SK-N-SH (cell line): ENCODE measurements at regions not wholly inside any gene's neighbourhood (a gene's known extent, or its start where the extent isn't known, plus 50 kb on each side); places are given as distances from the start of the nearest gene placed in this dataset.

ENCODE experiments used
- CTCF ChIA-PET: fragments of 300-600, 350-600 bp; formaldehyde crosslinking; extraction: SDS; loops from one replicate; lab custom pipeline; 2021; lab: Yijun Ruan, JAX
- POLR2A ChIA-PET: fragments of 350-600 bp; sonication (Branson Sonifier 250); formaldehyde crosslinking; extraction: SDS; loops from one replicate; lab custom pipeline; 2020; ENCODE audit warnings: antibody characterized with exemption, inconsistent platforms; lab: Yijun Ruan, JAX
- DNase-seq: peaks from one replicate; pipeline ENCODE4 v3.0.0; 2012
- H2AFZ ChIP-seq: fragments of 200-600 bp; sonication (generic); 2 replicates; pipeline ENCODE4 v1.8.1; 2016; ENCODE audit warnings: antibody characterized with exemption, mild to moderate bottlenecking, low read depth
- H3F3A ChIP-seq: fragments of 200-600 bp; sonication (generic); replicated peaks from 2 replicates; pipeline ENCODE3; 2016; ENCODE audit warnings: antibody characterized with exemption, mild to moderate bottlenecking; ENCODE audit not compliant: insufficient read depth
- H3K27ac ChIP-seq, 2 experiments: fragments of 200-500 bp in 1 of 2; fragments of 200-600 bp in 1 of 2; sonication (Bioruptor generic) in 1 of 2; sonication (generic), shearing (Covaris generic) in 1 of 2; 2 replicates each; pipeline versions ENCODE4 v1.5.1 to v1.6.1; 2014 to 2016; ENCODE audit warnings: low read depth in 2 of 2, inconsistent platforms in 1 of 2, low read length in 1 of 2, mild to moderate bottlenecking in 1 of 2, mixed read lengths in 1 of 2
- H3K27me3 ChIP-seq: fragments of 200-600 bp; sonication (generic), shearing (Covaris generic); 2 replicates; pipeline ENCODE4 v1.6.1; 2016; ENCODE audit warnings: mixed run types; ENCODE audit not compliant: insufficient read depth
- H3K36me3 ChIP-seq, 2 experiments: fragments of 200-500 bp in 1 of 2; fragments of 200-600 bp in 1 of 2; sonication (Bioruptor generic) in 1 of 2; sonication (generic) in 1 of 2; replicated peaks in 1 of 2; 2 replicates each; pipeline versions ENCODE3 to v1.5.1; 2014 to 2016; ENCODE audit warnings: low read length in 1 of 2, mild to moderate bottlenecking in 1 of 2; ENCODE audit not compliant: insufficient read depth in 2 of 2, control insufficient read depth in 1 of 2
- H3K4me1 ChIP-seq, 2 experiments: fragments of 200-500 bp in 1 of 2; fragments of 200-600 bp in 1 of 2; sonication (Bioruptor generic) in 1 of 2; sonication (generic), shearing (Covaris generic) in 1 of 2; 2 replicates each; pipeline versions ENCODE4 v1.5.1 to v1.6.1; 2014 to 2016; ENCODE audit warnings: low read depth in 1 of 2, low read length in 1 of 2, mixed run types in 1 of 2; ENCODE audit not compliant: insufficient read depth in 2 of 2, control insufficient read depth in 1 of 2
- H3K4me2 ChIP-seq: fragments of 200-600 bp; sonication (generic), shearing (Covaris generic); 2 replicates; pipeline ENCODE4 v1.6.1; 2017; ENCODE audit warnings: mixed run types
- H3K4me3 ChIP-seq, 2 experiments: fragments of 200-500 bp in 1 of 2; fragments of 200-600 bp in 1 of 2; sonication (Bioruptor generic) in 1 of 2; sonication (generic), shearing (Covaris generic) in 1 of 2; 2 replicates each; pipeline versions ENCODE4 v1.5.1 to v1.8.1; 2014 to 2016; ENCODE audit warnings: low read depth in 2 of 2, inconsistent platforms in 1 of 2, low read length in 1 of 2, mild to moderate bottlenecking in 1 of 2, mixed read lengths in 1 of 2, moderate library complexity in 1 of 2
- H3K79me2 ChIP-seq: fragments of 200-600 bp; sonication (generic); 2 replicates; pipeline ENCODE4 v1.8.1; 2017; ENCODE audit warnings: mild to moderate bottlenecking; ENCODE audit not compliant: insufficient read depth
- H3K9ac ChIP-seq: fragments of 200-600 bp; sonication (generic); 2 replicates; pipeline ENCODE4 v1.6.1; 2017; ENCODE audit warnings: mixed run types
- H3K9me2 ChIP-seq: fragments of 200-600 bp; sonication (generic); 2 replicates; pipeline ENCODE4 v1.6.1; 2017; ENCODE audit warnings: mixed run types
- H3K9me3 ChIP-seq: fragments of 200-600 bp; sonication (generic); 2 replicates; pipeline ENCODE4 v1.6.1; 2017; ENCODE audit warnings: mixed run types, mild to moderate bottlenecking, moderate library complexity
- H4K20me1 ChIP-seq: fragments of 200-600 bp; sonication (generic); 2 replicates; pipeline ENCODE4 v1.6.1; 2017; ENCODE audit warnings: mild to moderate bottlenecking, mixed run types; ENCODE audit not compliant: insufficient read depth
- CHD2 ChIP-seq: fragments of 150-350 bp; IDR thresholded peaks from 2 replicates; pipeline ENCODE4 v1.6.1; 2018; ENCODE audit warnings: low read length; ENCODE audit not compliant: partially characterized antibody
- EZH2phosphoT487 ChIP-seq: fragments of 200-600 bp; sonication (generic); IDR thresholded peaks from 2 replicates; pipeline ENCODE4 v1.6.1; 2017; ENCODE audit warnings: low read depth, mixed run types, mild to moderate bottlenecking, antibody characterized with exemption, moderate library complexity, borderline replicate concordance
- FOXJ3 ChIP-seq: sonication (generic); formaldehyde crosslinking; IDR thresholded peaks from 2 replicates; pipeline ENCODE4 v1.5.1; 2020; ENCODE audit warnings: mild to moderate bottlenecking, missing genetic modification reagents
- FOXM1 ChIP-seq: IDR thresholded peaks from 2 replicates; pipeline ENCODE4 v1.4.0; 2012; ENCODE audit warnings: low read depth, mild to moderate bottlenecking
- GATA2 ChIP-seq: sonication (generic); formaldehyde crosslinking; IDR thresholded peaks from 2 replicates; pipeline ENCODE4 v1.5.0; 2020; ENCODE audit warnings: mild to moderate bottlenecking, missing genetic modification reagents
- JUND ChIP-seq: IDR thresholded peaks from 2 replicates; pipeline ENCODE4 v1.4.0; 2012
- TAF1 ChIP-seq: IDR thresholded peaks from 2 replicates; pipeline ENCODE4 v1.6.1; 2012; ENCODE audit warnings: low read depth, mild to moderate bottlenecking, low read length, moderate library complexity, borderline replicate concordance
- TCF12 ChIP-seq: IDR thresholded peaks from 2 replicates; pipeline ENCODE4 v1.4.0; 2012
- TEAD4 ChIP-seq: IDR thresholded peaks from 2 replicates; pipeline ENCODE4 v1.4.0; 2012; ENCODE audit warnings: mild to moderate bottlenecking, borderline replicate concordance; ENCODE audit not compliant: insufficient read depth
- WGBS: methylation state at CpG from one replicate; pipeline ENCODE4 v1.1.6; 2017; ENCODE audit warnings: low lambda C conversion rate; 5-methylcytosine and 5-hydroxymethylcytosine counted together
- TF ChIP-seq, protein P1 (sequence below): fragments of 150-350 bp; IDR thresholded peaks from 2 replicates; pipeline ENCODE4 v1.6.1; 2017; ENCODE audit warnings: antibody characterized with exemption, low read length, low read depth, borderline replicate concordance
- TF ChIP-seq, protein P2 (sequence below): fragments of 150-350 bp; IDR thresholded peaks from 2 replicates; pipeline ENCODE4 v1.6.1; 2016; ENCODE audit warnings: mild to moderate bottlenecking, low read depth, low read length
- TF ChIP-seq, protein P3 (sequence below): IDR thresholded peaks from 2 replicates; pipeline ENCODE4 v1.4.0; 2012; ENCODE audit warnings: low read depth, borderline replicate concordance

DNA sequence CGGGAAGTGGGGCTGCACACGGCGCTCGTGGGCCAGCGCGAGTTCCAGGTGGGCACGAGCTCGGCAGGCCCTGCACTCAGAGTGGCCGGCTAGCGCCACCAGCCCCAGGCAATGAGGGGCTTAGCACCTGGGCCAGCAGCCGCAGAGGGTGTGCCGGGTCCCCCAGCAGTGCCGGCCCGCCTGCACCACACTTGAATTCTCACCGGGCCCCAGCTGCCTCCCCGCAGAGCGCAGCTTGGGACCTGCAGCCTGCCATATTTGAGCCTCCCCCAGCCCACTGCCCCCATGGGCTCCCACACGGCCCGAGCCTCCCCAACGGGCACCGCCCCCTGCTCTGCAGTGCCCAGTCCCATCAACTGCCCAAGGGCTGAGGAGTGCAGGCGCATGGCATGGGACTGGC lies 87.5 kb downstream of the CHCHD4 start:
- Histone ChIP-seq H3K27ac (no peak overlapping the region), H3K4me1 (no peaks in the 10 kb centered on the region), H3K9me2 (no peaks in the 10 kb centered on the region), H3K9me3 (no peaks in the 10 kb centered on the region), H3K9ac (no peak overlapping the region), H2AFZ (no peak overlapping the region), H3K4me3 (no peak overlapping the region), H3F3A (no peaks in the 10 kb centered on the region), H3K27me3 (no peaks in the 10 kb centered on the region), H3K36me3 (no peaks in the 10 kb centered on the region), H3K79me2 (no peaks in the 10 kb centered on the region), H4K20me1 (no peaks in the 10 kb centered on the region), H3K4me2 (no peak overlapping the region)
- WGBS, result no CpG with 5 or more reads among the region's 22 CpGs
- TF ChIP-seq GATA2 (CRISPR knock-in tag) (no peak), CHD2 (no peak)
- ChIA-PET POLR2A (no interaction called here), CTCF (no interaction called here)
- DNase-seq, result no peak

DNA sequence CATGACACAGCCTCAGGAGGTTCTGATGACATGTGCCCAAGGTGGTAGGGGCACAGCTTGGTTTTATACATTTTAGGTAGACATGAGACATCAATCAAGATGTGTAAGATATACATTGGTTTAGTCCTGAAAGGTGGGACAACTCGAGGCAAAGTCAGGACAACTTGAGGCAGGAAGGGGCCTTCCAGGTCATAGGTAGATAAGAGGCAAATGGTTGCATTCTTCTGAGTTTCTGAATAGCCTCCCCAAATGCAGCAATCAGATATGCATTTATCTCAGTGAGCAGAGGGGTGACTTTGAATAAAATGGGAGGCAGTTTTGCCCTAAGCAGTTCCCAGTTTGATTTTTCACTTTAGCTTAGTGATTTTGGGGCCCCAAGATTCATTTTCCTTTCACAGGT lies 91.6 kb downstream of the CHCHD4 start:
- Histone ChIP-seq H3K4me2 (no peak overlapping the region), H3K36me3 (no peaks in the 10 kb centered on the region), H3K4me1 (no peaks in the 10 kb centered on the region), H3K9me2 (0 out of 2 replicates have a peak, but pooled peaks cover 3% of the 10 kb centered on the region), H3K9me3 (no peaks in the 10 kb centered on the region), H3K9ac (no peak overlapping the region), H3K27ac (no peak overlapping the region), H2AFZ (no peak overlapping the region), H3F3A (no peaks in the 10 kb centered on the region), H4K20me1 (no peaks in the 10 kb centered on the region), H3K27me3 (no peaks in the 10 kb centered on the region), H3K79me2 (no peaks in the 10 kb centered on the region), H3K4me3 (no peak overlapping the region)
- ChIA-PET POLR2A (no interaction called here), CTCF (interaction anchor here (0.9 kb wide), 1 partner anchor 71 kb away, joined by 3 read pairs; no protein-coding TSS in a partner anchor)
- TF ChIP-seq, protein P1, sequence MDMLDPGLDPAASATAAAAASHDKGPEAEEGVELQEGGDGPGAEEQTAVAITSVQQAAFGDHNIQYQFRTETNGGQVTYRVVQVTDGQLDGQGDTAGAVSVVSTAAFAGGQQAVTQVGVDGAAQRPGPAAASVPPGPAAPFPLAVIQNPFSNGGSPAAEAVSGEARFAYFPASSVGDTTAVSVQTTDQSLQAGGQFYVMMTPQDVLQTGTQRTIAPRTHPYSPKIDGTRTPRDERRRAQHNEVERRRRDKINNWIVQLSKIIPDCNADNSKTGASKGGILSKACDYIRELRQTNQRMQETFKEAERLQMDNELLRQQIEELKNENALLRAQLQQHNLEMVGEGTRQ, result no peak
- TF ChIP-seq TEAD4 (no peak), FOXM1 (no peak), EZH2phosphoT487 (no peak), TCF12 (no peak), JUND (no peak), FOXJ3 (CRISPR knock-in tag) (no peak), TAF1 (no peak), GATA2 (CRISPR knock-in tag) (no peak)
- TF ChIP-seq, protein P2, sequence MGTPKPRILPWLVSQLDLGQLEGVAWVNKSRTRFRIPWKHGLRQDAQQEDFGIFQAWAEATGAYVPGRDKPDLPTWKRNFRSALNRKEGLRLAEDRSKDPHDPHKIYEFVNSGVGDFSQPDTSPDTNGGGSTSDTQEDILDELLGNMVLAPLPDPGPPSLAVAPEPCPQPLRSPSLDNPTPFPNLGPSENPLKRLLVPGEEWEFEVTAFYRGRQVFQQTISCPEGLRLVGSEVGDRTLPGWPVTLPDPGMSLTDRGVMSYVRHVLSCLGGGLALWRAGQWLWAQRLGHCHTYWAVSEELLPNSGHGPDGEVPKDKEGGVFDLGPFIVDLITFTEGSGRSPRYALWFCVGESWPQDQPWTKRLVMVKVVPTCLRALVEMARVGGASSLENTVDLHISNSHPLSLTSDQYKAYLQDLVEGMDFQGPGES, result no peak
- TF ChIP-seq, protein P3, sequence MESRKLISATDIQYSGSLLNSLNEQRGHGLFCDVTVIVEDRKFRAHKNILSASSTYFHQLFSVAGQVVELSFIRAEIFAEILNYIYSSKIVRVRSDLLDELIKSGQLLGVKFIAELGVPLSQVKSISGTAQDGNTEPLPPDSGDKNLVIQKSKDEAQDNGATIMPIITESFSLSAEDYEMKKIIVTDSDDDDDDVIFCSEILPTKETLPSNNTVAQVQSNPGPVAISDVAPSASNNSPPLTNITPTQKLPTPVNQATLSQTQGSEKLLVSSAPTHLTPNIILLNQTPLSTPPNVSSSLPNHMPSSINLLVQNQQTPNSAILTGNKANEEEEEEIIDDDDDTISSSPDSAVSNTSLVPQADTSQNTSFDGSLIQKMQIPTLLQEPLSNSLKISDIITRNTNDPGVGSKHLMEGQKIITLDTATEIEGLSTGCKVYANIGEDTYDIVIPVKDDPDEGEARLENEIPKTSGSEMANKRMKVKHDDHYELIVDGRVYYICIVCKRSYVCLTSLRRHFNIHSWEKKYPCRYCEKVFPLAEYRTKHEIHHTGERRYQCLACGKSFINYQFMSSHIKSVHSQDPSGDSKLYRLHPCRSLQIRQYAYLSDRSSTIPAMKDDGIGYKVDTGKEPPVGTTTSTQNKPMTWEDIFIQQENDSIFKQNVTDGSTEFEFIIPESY, result no peak
- 0% methylated on average over 1 of the region's 1 CpG for WGBS
- no peak for DNase-seq
